Amniotic epithelial cell (primary cell): ENCODE measurements at regions not wholly inside any gene's neighbourhood (a gene's known extent, or its start where the extent isn't known, plus 50 kb on each side); places are given as distances from the start of the nearest gene placed in this dataset.

Experiments used
- DNase-seq: peaks from one replicate; pipeline ENCODE4 v3.0.0-alpha.2; 2010; ENCODE audit warnings: low read depth

DNA sequence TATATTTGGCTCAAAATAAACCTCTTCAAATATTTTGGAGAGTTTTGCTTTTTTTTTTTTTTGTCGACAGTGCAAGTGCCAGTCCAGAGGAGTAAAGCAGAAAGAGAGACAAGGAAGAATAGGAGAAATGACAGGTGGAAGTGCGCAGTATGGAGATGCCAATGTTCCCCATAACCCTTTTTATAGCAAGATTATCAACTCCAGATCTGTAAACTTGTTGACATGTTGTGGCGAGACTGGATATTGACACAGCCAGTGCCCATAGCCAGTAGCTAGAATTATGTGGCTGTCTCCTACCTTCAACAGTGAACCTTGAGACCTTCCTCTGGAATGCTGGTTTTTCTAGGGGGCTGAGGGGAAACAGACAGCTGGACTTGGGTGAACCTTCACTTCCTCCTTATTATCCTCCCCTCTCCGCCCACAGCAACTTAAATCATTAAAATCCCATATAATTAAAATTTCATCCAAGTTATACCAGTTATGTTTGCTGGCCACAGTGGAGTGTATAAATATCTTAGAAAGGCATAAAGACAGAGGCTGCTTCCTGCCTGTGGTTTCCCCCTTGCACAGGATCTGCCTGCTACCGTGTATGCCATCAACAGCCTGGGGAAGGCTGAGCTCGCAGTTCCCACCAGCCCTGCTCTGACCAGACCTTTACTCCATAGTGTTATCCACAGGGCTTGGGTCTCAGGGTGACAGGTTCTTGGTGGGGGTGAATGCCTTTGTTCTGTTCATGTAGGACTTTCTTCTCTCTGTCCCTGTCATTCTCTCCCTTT lies 112.3 kb upstream of the ANKH start:
- DNase-seq, result no peak

GRCh38 chr5:14980698-14981097 lies 109.1 kb upstream of the ANKH start:
- no peak for DNase-seq

- DNase-seq, result no peak
Measured at GRCh38 chr5:14977058-14977685, 105.6 kb upstream of the ANKH start.

GRCh38 chr5:14976486-14976885 lies 104.9 kb upstream of the ANKH start:
- no peak for DNase-seq

GRCh38 chr5:14971873-14972272 lies 100.3 kb upstream of the ANKH start:
- no peak for DNase-seq

DNA sequence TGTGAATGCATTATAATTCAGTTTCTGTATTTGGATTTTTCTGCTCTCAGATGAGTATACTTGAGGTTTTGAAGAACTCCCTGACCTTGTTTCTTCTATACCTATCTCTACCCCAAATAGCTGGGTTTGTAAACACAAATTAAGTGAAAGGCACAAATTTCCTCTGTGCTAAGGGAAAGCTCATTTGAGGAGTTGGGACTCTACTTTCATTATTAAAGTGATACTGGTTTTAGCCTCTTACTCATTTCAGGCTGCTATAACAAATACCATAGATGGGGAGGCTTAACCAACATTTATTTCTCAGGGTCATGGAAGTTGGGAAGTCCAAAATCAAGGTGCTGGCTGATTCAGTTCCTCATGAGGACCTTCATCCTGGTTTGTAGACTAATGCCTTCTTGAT lies 97.2 kb upstream of the ANKH start:
- no peak for DNase-seq

DNA sequence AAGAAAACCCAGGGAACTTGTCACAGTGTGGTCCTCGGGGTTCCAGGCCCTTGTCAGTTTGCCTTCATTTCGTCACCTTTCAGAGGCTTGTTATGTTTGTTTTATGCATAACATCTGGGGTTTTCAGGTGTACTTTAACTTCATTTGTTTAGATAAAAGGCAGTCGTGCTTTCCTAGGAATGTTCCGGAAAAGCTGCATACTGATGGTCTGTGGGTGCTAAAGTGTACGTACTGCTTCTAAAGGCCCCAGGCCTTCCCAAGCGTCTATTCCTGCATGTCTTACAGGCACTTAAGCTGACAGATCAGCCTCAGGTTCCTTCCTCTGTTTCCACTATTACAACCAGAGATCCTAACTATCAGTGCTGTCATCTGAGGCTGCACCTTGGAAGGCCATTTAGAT lies 95.6 kb upstream of the ANKH start:
- no peak for DNase-seq

GRCh38 chr5:14965815-14966214 lies 94.2 kb upstream of the ANKH start:
- DNase-seq, result no peak

DNA sequence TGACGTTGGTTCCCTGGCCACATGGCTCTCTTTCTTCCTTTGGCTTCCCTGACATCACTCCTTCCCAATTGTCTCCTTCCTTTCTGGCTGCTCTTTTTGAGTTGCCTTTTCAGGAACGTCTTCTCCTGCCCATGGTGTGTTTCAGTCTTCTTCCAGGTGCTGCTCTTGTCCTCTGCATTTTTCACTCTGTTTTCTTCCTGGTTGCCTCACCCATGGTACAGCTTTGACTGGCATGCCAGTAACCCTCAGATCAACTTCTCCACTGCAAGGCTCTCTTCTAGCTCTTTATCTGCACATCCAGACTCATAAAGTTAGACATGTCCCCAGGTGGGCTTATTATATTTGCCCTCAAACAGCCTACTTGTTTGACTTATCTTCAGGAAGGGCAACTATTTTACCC lies 91.0 kb upstream of the ANKH start:
- DNase-seq, result no peak

- DNase-seq, result no peak
Measured at GRCh38 chr5:14960120-14960462, 88.5 kb upstream of the ANKH start.

GRCh38 chr5:14959399-14960119 lies 88.0 kb upstream of the ANKH start:
- no peak for DNase-seq

DNA sequence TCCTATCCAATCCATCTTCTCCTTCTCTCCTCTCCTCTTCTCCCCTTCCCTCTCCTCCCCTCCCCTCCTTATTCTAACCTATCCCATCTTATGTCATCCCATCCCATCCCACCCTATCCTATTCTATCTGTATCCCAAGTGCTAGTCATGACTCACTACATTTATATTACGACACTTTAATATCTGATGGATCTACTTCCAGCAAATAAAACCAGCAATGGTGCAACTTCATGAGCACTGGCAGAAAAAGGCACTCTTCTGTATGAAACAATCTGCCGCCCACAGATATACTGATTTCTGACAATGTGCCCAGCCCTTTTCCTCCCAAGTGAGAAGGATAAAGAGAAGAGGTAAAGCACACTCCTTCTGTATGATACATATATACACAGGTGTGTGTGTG lies 86.6 kb upstream of the ANKH start:
- DNase-seq, result peak; percentile 60

DNA sequence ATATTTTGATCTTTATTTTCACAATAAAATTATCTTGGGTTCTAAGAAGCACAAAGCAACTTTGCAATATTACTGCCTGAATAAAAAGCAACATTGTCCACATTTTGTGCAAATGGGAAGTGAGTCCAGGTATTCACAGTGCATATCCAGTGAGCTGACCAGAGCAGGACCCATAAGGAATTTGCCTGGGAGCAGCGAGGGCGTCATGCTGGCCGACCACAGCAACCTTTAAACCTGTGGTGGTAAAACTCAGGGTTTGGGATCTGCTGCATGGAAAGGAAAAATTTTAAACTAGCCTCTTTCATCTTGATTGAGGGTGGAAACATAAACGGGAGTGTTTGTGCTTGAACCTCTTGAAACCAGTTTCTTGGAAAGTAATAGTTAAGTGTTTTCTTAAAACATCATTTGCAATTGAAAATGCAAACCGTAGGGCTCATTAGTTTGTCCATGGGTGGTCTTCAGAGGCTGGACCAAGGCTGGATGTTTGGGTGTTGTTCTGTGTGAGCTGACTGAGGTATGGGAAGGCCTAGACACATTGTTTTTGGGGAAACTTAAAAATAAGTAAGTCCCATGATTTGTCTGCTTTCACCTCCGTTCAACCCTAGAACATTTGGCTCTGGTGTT lies 85.0 kb upstream of the ANKH start:
- DNase-seq, result no peak

DNA sequence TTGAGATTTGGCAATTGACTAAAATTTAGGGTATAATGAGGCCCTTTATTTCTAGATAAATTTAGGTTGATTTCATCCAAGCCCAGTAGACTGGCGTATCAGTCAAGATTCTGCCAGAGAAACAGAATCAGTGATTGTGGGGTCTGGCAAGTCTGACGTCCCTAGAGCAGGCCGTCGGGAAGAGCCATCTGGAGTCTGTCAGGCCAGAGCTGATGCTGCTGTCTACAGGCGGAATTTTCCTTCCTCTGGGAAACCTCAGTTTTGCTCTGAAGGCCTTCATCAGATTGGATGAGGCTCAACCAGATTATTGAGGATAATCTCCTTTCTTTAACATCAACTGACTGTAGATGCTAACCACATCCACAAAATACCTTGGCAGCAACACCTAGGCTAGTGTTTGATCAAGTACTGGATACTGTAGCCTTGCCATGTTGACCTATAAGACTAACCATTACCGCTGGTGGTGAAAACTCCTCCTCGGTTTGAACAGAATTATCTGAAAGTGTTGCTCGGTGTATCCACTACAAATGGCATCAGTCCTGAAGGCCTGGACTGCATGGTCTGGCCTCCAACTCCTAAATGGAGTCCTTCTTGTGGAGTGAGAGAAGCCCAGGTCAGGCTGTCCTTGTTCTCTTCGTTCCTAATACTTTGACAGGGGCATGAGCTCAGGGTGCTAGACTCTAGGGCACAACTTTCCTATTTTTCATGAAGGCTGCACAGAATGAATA lies 83.2 kb upstream of the ANKH start:
- peak; percentile 42 for DNase-seq

DNA sequence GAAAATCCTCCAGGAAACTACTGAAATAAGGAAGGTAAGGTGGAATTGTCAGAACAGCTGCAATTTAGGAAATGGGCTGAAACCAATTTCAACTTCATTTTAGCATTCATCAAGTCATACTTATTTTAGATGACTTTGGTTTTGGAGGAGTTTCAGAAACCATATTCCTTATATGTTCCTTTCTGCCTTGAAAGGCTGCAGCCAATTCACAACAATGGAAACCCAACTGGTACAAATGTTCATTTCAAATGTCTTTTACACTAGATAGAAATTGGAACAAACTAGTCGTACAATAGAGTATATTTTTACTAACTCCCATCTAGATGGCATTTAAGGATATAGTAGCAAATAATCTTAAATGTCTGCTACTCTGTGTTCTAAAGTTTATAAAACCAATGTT lies 82.6 kb upstream of the ANKH start:
- no peak for DNase-seq

DNA sequence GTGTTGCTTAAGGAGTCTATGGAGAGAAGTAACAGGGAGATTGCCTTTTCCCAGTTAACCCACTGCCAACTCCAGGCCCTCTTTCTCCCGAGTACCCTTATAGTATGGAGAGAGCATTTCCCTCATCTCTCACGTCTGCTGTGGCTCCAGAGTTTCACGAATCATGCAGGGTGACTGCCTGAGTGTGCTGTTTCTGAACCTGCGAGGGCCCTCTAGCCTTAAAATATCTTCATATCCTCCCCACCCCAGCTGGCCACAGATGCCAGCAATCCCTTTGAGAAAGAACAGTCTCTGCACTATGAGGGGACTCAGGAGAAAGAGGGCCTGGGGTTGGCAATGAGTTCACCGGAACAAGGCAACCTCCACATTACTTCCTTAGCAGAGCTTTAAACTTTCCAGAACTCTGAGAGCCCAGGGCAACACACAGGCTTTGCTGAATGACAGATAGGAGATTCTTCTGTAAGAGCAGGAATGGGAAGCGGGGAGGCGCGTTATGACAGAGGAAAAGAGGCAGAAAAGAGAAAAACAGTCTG lies 81.6 kb upstream of the ANKH start:
- DNase-seq, result no peak

DNA sequence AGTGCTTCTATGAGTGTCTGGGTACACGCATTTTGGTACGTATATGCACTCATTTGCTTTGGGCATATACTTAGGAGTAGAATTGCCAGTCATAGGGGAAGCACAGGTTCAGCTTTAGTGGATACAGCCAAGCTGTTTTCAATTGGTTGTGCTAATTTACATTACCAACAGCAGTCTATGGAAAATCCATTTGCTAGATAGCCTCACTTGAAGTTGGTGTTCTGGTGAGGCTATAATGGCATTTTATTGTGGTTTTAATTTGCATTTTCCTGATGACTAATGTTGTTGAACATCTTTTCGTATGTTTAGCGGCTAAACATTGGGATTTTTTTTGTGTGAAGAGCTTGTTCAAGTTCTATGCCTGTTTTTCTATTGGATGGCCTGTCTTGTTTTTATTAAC lies 76.8 kb upstream of the ANKH start:
- no peak for DNase-seq

DNA sequence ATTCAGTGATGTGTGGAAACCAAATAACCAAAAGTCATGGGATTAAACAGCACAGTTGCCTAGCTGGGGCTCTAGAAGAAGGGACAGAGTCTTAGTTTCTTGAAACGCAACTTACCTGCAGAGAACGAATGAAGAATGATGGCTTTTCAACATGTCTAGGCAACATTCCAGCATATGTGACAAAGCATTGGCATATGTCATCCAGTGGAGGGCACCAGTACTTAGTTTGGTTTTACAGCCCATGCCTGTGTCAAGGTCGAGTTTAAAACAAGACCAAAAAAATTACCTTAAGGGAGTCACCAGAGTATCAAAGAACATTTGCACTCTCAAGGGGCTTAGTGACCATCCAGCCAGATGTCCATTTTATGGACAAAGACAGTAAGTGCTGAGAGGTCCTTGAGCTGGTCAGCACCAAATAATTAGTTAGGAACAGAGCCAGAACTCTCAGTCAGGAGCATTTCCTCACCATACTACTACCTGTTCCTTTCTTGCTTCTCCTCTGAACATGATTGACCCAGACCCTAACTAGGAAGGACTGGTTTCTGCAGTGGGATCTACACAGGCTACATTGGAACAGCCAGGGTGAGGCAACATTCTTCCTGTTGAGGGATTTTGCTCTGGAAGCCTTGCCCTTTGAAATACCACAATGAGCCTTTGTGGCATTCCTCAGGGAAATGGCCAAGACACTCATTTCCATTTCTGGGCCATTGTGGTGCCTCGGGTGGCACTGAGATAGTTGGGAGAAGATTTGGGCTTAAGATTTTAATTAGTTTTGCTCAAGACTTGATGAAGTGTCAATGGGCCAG lies 75.4 kb upstream of the ANKH start:
- no peak for DNase-seq

- no peak for DNase-seq
Measured at GRCh38 chr5:14945450-14945849, 73.9 kb upstream of the ANKH start.

GRCh38 chr5:14944996-14945395 lies 73.4 kb upstream of the ANKH start:
- no peak for DNase-seq

- DNase-seq, result no peak
Measured at GRCh38 chr5:14944350-14944739, 72.8 kb upstream of the ANKH start.
